ENCODE measurements at regions not wholly inside any gene's neighbourhood (a gene's known extent, or its start where the extent isn't known, plus 50 kb on each side); places are given as distances from the start of the nearest gene placed in this dataset.

DNA sequence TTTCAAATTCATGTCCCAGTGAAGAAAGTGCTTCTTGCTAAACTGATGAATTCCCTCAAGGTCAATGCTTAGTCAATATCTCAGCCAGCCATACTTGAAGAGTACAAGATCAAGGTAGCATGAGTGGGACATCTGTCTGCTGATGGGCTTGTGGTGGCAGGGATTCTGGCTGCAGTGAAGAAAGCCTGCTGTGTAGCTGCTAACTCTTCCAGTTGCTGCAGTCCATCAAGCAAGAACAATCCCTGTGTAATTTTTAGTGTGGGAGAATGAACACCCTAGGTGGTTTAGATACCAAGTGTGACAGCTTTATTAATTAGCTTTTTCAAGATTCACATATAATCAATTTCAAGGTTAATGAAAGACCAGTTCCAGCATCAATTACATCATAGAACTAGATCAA lies 443.9 kb downstream of the TAF11L14 start:
- Mint-ChIP-seq H3K4me1 (ENCODE audit: low read depth in 2 of 2) (no peaks in the 10 kb centered on the region), H3K36me3 (ENCODE audit: insufficient read depth) (no peaks in the 10 kb centered on the region), H3K27me3 (no peaks in the 10 kb centered on the region), H3K9me3 (peaks cover 0 to 7% of the 10 kb centered on the region in 2 donors), H3K27ac (no peak overlapping the region), H3K4me3 (no peak overlapping the region)
- DNase-seq (no peak), ATAC-seq (replicated peaks) (no peak)

DNA sequence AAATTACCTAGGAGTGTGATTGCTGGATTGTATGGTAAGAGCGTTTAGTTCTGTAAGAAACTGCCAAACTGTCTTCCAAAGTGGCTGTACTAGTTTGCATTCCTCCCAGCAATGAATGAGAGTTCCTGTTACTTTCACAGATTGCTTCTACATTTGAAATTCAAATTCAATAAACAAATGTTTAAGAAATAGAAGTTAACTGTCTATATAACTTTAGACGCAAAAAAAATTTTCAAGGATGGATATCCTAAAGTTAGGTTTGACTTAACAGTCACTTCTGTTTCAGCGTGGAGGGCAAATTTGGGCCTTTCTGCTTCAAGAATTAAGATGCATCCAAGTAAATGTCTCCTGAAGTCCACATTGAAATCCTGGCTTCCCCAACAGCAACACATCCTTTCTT lies 445.6 kb downstream of the TAF11L14 start:
- Mint-ChIP-seq H3K9me3 (peaks cover 4 to 14% of the 10 kb centered on the region in 2 donors), H3K4me1 (ENCODE audit: low read depth in 2 of 2) (no peaks in the 10 kb centered on the region), H3K4me3 (no peak overlapping the region), H3K36me3 (ENCODE audit: insufficient read depth) (no peaks in the 10 kb centered on the region), H3K27ac (no peak overlapping the region), H3K27me3 (no peaks in the 10 kb centered on the region)
- ATAC-seq (replicated peaks) (no peak), DNase-seq (no peak)

DNA sequence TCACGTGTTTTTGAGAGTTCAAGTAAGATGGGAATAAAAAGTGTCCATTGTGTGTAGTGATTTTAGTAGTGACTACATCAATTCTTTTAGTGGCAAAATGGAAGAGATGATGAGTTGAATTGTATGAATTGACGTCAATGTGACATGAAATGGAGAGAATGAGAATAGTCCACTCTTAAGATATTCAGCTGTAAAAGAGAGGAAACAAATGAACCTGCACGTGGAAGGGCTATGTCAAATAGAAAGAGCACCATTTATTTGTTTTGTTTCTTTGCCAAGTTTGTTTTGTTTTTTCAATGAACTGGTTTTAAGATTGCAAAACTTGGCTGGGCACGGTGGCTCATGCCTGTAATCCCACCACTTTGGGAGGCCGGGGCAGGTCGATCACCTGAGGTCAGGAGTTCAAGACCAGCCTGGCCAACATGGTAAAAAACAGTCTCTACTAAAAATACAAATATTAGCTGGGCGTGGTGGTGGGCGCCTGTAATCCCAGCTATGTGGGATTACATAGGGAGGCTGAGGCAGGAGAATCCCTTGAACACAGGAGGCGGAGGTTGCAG lies 453.8 kb downstream of the TAF11L14 start:
- Mint-ChIP-seq H3K4me1 (ENCODE audit: low read depth in 2 of 2) (no peaks in the 10 kb centered on the region), H3K27me3 (no peaks in the 10 kb centered on the region), H3K36me3 (ENCODE audit: insufficient read depth) (no peaks in the 10 kb centered on the region), H3K4me3 (no peak overlapping the region), H3K27ac (no peak overlapping the region), H3K9me3 (peaks cover 20 to 34% of the 10 kb centered on the region in 2 donors)
- no peak for ATAC-seq (replicated peaks)
- DNase-seq = no peak

DNA sequence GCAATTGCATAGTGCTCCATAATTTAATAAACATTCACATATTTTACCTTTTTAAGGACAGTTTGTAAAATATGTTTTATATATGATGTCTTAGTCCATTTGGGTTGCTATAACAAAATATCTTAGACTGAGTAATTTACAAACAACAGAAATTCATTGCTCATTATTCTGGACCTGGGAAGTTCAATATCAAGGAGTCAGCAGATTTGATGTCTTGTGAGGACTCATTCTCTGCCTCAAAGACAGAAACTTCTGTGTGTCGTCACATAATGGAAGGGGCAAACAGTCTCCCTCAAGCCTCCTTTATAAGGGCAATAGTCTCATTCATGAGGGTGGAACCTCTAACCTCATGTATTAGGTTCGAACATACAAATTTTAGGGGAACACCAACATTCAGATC lies 455.9 kb downstream of the TAF11L14 start:
- no peaks in the 10 kb centered on the region for H3K4me1 Mint-ChIP-seq (ENCODE audit: low read depth in 2 of 2)
- no peak overlapping the region for H3K27ac Mint-ChIP-seq
- no peaks in the 10 kb centered on the region for H3K27me3 Mint-ChIP-seq
- H3K36me3 Mint-ChIP-seq (ENCODE audit: insufficient read depth) = no peaks in the 10 kb centered on the region
- H3K9me3 Mint-ChIP-seq = peaks cover 15 to 26% of the 10 kb centered on the region in 2 donors
- DNase-seq (no peak), ATAC-seq (replicated peaks) (no peak)
- no peak overlapping the region for H3K4me3 Mint-ChIP-seq

DNA sequence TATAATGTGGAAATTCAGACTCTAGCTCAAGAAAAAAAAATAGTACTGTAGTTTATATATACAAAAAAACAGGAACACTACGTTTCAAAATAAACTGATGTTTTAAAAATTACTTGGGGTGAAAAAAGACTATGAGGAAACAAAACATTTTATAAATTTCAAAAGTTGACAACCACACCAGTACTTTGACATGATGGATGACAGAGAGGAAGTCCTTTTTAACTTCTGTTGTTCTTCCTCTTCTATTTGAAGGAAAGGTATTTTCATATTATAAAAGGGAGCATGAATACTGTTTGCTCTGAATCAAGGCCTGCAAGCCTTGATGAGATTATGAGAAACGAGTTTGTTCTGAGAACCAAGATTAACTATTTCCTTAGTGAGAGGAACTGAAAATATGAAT lies 456.9 kb downstream of the TAF11L14 start:
- no peak overlapping the region for H3K4me3 Mint-ChIP-seq
- DNase-seq (no peak), ATAC-seq (replicated peaks) (no peak)
- no peaks in the 10 kb centered on the region for H3K36me3 Mint-ChIP-seq (ENCODE audit: insufficient read depth)
- H3K4me1 Mint-ChIP-seq (ENCODE audit: low read depth in 2 of 2) = no peaks in the 10 kb centered on the region
- no peaks in the 10 kb centered on the region for H3K27me3 Mint-ChIP-seq
- no peak overlapping the region for H3K27ac Mint-ChIP-seq
- peaks cover 16 to 17% of the 10 kb centered on the region in 2 donors for H3K9me3 Mint-ChIP-seq

DNA sequence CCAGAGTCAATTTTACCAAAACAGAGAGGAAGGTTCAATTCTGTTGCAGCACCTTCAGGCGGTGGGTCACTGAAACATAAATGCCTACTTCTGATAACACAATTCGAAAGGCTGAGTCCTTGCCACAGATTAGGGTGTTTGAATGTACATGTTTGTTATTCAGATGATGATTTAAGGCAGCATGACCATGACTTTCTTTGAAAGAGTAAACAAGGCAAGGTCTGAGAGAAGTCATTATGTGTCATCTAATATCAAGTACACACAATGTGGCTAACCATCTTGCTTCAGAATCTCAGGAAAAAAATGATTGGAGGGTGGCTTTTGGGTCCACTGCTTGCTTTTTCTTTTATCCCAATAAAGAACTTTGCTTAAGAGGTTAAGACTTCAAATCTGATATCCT lies 457.5 kb downstream of the TAF11L14 start:
- Mint-ChIP-seq H3K36me3 (ENCODE audit: insufficient read depth) (no peaks in the 10 kb centered on the region), H3K9me3 (peaks cover 14 to 19% of the 10 kb centered on the region in 2 donors), H3K27ac (no peak overlapping the region), H3K4me1 (ENCODE audit: low read depth in 2 of 2) (no peaks in the 10 kb centered on the region), H3K27me3 (no peaks in the 10 kb centered on the region), H3K4me3 (no peak overlapping the region)
- DNase-seq (no peak), ATAC-seq (replicated peaks) (no peak)

DNA sequence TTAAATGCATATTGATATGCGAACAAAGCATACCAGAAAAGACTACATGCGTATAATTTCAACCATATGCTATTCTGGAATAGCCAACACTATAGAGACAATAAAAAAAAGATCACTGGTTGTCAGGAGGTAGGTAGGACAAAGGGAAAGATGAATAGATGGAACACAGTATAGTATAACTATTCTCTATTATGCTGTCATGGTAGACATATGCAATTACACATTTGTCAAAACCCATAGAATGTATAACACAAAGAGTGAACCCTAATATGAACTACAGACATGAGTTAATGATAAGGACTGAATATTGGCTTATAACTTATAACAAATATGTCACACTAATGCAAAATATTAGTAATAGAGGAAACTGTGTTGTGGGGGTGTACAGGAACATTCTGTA lies 460.8 kb downstream of the TAF11L14 start:
- no peaks in the 10 kb centered on the region for H3K36me3 Mint-ChIP-seq (ENCODE audit: insufficient read depth)
- H3K27ac Mint-ChIP-seq = no peak overlapping the region
- no peak for ATAC-seq (replicated peaks)
- H3K27me3 Mint-ChIP-seq = no peaks in the 10 kb centered on the region
- no peak for DNase-seq
- peaks cover 0 to 11% of the 10 kb centered on the region in 2 donors for H3K9me3 Mint-ChIP-seq
- H3K4me1 Mint-ChIP-seq (ENCODE audit: low read depth in 2 of 2) = no peaks in the 10 kb centered on the region
- H3K4me3 Mint-ChIP-seq = no peak overlapping the region

DNA sequence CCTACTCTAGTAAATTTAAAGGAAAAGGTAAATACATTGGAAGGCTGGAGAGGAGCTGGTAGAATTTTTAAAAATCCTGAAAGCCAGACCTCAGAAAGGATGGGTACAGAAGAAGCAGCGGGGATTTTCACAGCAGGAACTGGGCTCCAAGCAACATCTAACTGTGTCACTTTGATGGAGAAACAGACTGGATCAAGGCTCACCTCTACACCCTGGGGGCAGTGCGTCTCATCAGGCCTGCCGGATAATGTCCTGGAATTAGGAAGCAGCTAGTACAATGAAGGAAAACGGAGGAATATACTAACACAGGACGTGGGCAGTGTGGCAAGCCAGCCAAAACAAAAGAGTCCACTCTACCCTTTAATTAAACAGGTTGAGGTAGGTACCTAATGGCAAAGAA lies 463.6 kb downstream of the TAF11L14 start:
- H3K36me3 Mint-ChIP-seq (ENCODE audit: insufficient read depth) = no peaks in the 10 kb centered on the region
- ATAC-seq (replicated peaks) (no peak), DNase-seq (no peak)
- H3K9me3 Mint-ChIP-seq = peaks cover 0 to 11% of the 10 kb centered on the region in 2 donors
- no peaks in the 10 kb centered on the region for H3K27me3 Mint-ChIP-seq
- no peak overlapping the region for H3K27ac Mint-ChIP-seq
- no peaks in the 10 kb centered on the region for H3K4me1 Mint-ChIP-seq (ENCODE audit: low read depth in 2 of 2)
- no peak overlapping the region for H3K4me3 Mint-ChIP-seq

DNA sequence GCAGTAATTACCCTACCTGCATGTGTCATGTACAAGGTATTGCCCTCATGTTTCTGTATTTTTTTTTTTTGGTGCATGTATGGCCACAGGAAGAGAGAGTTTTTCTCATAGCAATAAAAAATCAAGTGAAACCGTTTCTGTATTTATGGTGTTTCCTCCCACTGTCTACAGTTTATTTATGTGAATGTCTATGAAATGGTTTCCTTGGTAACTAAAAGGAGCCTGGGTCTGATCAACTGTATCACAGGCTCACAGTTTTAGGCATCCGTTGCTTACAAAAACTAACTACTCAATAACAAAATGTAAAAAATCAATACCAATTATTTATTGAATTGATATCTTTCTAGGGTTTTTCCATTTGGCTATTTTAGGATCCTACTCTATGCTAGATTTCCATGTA lies 464.4 kb downstream of the TAF11L14 start:
- H3K9me3 Mint-ChIP-seq = peaks cover 0 to 7% of the 10 kb centered on the region in 2 donors
- no peak overlapping the region for H3K27ac Mint-ChIP-seq
- H3K4me3 Mint-ChIP-seq = no peak overlapping the region
- ATAC-seq (replicated peaks) (no peak), DNase-seq (no peak)
- H3K36me3 Mint-ChIP-seq (ENCODE audit: insufficient read depth) = no peaks in the 10 kb centered on the region
- H3K27me3 Mint-ChIP-seq = no peaks in the 10 kb centered on the region
- no peaks in the 10 kb centered on the region for H3K4me1 Mint-ChIP-seq (ENCODE audit: low read depth in 2 of 2)

DNA sequence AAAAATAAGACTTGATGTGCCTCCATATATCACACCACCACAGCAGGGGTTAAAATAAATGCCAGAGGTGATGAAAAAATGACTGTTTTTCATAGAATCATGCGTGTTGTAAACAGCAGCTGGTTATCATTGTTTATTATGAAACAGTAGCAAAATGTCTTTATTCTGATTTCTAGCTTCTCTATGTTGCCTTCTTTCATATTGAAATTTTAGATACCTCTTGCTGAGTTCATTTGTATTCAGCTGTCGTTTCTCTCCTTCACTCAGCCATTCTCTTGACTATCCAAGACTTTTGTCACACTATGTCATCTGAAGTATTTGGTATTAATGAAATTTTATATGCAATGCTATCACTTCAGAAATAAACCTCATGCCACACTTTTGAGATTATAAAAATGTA lies 465.0 kb downstream of the TAF11L14 start:
- H3K4me3 Mint-ChIP-seq = no peak overlapping the region
- no peak overlapping the region for H3K27ac Mint-ChIP-seq
- peaks cover 0 to 7% of the 10 kb centered on the region in 2 donors for H3K9me3 Mint-ChIP-seq
- DNase-seq (no peak), ATAC-seq (replicated peaks) (no peak)
- H3K4me1 Mint-ChIP-seq (ENCODE audit: low read depth in 2 of 2) = no peaks in the 10 kb centered on the region
- no peaks in the 10 kb centered on the region for H3K27me3 Mint-ChIP-seq
- H3K36me3 Mint-ChIP-seq (ENCODE audit: insufficient read depth) = no peaks in the 10 kb centered on the region

DNA sequence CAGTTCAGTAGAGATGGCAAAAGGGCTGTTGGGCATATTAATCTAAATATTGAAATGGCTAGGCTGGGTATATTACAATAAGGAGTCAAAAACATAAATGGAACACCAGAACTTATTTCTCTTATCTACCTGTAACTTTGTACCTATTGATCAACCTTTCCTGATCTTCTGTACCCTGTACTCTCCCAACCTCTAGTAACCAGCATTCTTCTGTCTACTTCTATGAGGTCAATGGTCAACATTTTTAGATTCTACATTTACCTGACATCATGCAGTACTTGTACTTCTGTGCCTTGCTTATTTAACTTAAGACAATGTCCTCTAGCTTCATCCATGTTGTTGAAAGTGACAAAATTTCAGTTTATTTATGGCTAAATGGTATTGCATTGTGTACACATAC lies 467.3 kb downstream of the TAF11L14 start:
- no peak overlapping the region for H3K27ac Mint-ChIP-seq
- H3K4me1 Mint-ChIP-seq (ENCODE audit: low read depth in 2 of 2) = no peaks in the 10 kb centered on the region
- H3K9me3 Mint-ChIP-seq = peaks cover 0 to under 1% of the 10 kb centered on the region in 2 donors
- H3K4me3 Mint-ChIP-seq = no peak overlapping the region
- ATAC-seq (replicated peaks) (no peak), DNase-seq (no peak)
- no peaks in the 10 kb centered on the region for H3K36me3 Mint-ChIP-seq (ENCODE audit: insufficient read depth)
- H3K27me3 Mint-ChIP-seq = no peaks in the 10 kb centered on the region

DNA sequence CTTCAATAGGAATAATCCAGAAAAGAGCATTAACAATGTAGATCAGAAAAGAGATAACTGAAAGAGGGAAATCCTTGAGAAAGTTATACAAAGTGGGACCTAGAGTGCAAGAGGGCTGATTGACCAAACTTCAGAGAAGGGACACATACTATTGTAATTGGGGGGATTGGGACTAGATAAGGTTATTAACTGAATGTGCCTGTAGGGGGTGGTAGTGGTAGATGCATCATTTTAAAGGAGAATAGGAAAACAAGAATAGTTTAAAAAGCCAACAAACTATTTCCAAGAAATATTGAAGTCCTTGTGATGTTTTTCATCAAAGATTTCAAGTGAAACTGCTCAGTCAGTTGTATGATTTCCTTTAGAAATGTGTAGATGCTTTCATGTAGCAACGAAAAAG lies 468.5 kb downstream of the TAF11L14 start:
- H3K27me3 Mint-ChIP-seq = no peaks in the 10 kb centered on the region
- no peaks in the 10 kb centered on the region for H3K4me1 Mint-ChIP-seq (ENCODE audit: low read depth in 2 of 2)
- no peak overlapping the region for H3K27ac Mint-ChIP-seq
- no peak overlapping the region for H3K4me3 Mint-ChIP-seq
- H3K9me3 Mint-ChIP-seq = peaks cover 9 to 11% of the 10 kb centered on the region in 2 donors
- no peak for DNase-seq
- H3K36me3 Mint-ChIP-seq (ENCODE audit: insufficient read depth) = no peaks in the 10 kb centered on the region
- no peak for ATAC-seq (replicated peaks)

DNA sequence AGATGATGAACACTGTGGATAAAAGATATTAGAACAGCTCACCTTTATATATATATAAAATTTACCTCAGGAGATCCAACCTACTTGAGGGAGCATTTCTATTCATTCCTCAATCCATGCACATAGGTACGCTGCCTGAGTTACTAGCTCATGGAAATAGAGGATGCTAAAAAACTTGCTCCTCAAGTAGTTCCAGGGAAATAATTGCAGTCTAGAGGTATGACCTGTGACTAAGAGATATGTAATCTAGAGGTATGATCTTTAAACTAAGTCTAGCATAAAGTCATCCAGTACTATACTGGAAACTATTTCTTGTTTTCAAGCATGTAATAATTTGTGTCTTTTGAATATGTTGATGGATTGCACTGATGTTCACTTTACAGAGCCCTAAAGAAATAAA lies 471.2 kb downstream of the TAF11L14 start:
- ATAC-seq (replicated peaks) (no peak), DNase-seq (no peak)
- Mint-ChIP-seq H3K9me3 (peaks cover 14 to 22% of the 10 kb centered on the region in 2 donors), H3K27me3 (no peaks in the 10 kb centered on the region), H3K27ac (no peak overlapping the region), H3K4me3 (no peak overlapping the region), H3K36me3 (ENCODE audit: insufficient read depth) (no peaks in the 10 kb centered on the region), H3K4me1 (ENCODE audit: low read depth in 2 of 2) (no peaks in the 10 kb centered on the region)

DNA sequence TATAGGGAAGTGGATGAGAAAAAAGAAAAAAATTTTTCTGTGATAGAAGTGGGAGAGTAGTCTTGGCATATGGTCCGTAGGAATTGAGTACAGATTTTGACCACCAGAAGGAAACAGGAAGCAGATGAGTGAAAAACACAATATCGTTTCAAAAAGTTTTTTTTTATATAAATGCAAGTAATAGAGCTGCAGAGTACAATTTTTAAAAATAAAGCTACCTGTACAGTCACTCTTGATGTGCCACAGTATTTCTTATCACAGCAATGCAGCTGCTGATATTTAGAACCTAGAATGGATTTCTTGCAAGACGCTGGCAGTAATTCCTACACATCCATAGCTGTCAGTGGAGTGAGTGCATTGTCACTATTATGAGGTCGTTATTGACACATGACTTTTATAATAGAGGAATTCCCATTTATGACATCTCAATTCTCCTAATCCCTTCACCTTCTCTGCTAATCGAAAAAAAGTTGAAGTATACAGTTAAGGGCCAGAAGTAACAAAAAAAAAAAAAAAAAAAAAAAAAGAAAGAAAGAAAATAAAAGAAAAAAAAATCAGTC lies 477.7 kb downstream of the TAF11L14 start:
- Mint-ChIP-seq H3K27me3 (no peaks in the 10 kb centered on the region), H3K4me3 (no peak overlapping the region), H3K4me1 (ENCODE audit: low read depth in 2 of 2) (no peaks in the 10 kb centered on the region), H3K36me3 (ENCODE audit: insufficient read depth) (no peaks in the 10 kb centered on the region), H3K27ac (no peak overlapping the region), H3K9me3 (peaks cover 19 to 21% of the 10 kb centered on the region in 2 donors)
- no peak for ATAC-seq (replicated peaks)
- DNase-seq = no peak

DNA sequence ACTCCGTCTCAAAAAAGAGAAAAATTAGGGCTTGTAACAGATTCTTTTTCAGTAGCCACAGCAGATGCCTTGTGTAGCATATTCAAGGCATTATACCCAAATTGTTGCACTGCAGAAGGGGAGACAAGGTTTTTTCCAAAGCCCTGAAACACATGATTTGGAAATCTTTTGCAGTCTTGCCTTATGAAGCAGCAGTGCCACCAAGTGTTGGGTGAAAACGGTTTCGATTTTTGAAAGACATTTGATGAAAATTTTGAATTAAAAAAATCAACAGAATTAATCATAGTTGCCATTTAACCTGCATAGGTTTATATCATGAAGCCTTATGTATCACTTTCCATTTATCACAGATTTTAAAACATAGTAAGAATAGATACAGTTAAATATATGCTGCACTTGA lies 479.5 kb downstream of the TAF11L14 start:
- no peak for ATAC-seq (replicated peaks)
- peaks cover 7 to 10% of the 10 kb centered on the region in 2 donors for H3K9me3 Mint-ChIP-seq
- no peak overlapping the region for H3K4me3 Mint-ChIP-seq
- H3K27ac Mint-ChIP-seq = no peak overlapping the region
- H3K36me3 Mint-ChIP-seq (ENCODE audit: insufficient read depth) = no peaks in the 10 kb centered on the region
- H3K27me3 Mint-ChIP-seq = no peaks in the 10 kb centered on the region
- H3K4me1 Mint-ChIP-seq (ENCODE audit: low read depth in 2 of 2) = no peaks in the 10 kb centered on the region
- DNase-seq = no peak

Measured in effector memory CD8-positive, alpha-beta T cell (primary cell).